IMR-90 (cell line): ENCODE measurements at regions not wholly inside any gene's neighbourhood (a gene's known extent, or its start where the extent isn't known, plus 50 kb on each side); places are given as distances from the start of the nearest gene placed in this dataset.

Experiments
- ATAC-seq: fragments of 200-7000 bp; cut with Tn5 transposase; 2 replicates; pipeline ENCODE4 v1.9.1; 2020; ENCODE audit warnings: low read depth, mild to moderate bottlenecking, moderate library complexity
- BruUV-seq: library from RNA; stranded (reverse); fragments of 400-500 nt; replicated peaks from 2 replicates; lab custom pipeline; 2021; lab: Mats Ljungman, UMichigan
- CTCF ChIA-PET: fragments of 300-600 bp; formaldehyde crosslinking; extraction: SDS; loops from one replicate; lab custom pipeline; 2021; ENCODE audit warnings: antibody characterized with exemption; lab: Yijun Ruan, JAX
- POLR2A ChIA-PET: fragments of 300-600 bp; sonication (Branson Sonifier 250); formaldehyde crosslinking; loops from one replicate; lab custom pipeline; 2022; ENCODE audit warnings: antibody characterized with exemption; ENCODE audit not compliant: unreplicated experiment; lab: Charles Lee
- DNase-seq: peaks from one replicate; pipeline ENCODE4 v3.0.0; 2013
- H2AFZ ChIP-seq: replicated peaks from 2 replicates; pipeline ENCODE3; 2013; ENCODE audit warnings: low read length, mild to moderate bottlenecking; ENCODE audit not compliant: poor library complexity
- H2AK5ac ChIP-seq: 2 replicates; pipeline ENCODE4 v1.6.1; 2013; ENCODE audit warnings: low read depth, low read length, inconsistent platforms
- H2AK9ac ChIP-seq: replicated peaks from 2 replicates; pipeline ENCODE3; 2013; ENCODE audit warnings: mild to moderate bottlenecking, low read depth, low read length, moderate library complexity; ENCODE audit not compliant: poor library complexity
- H2BK120ac ChIP-seq: 2 replicates; pipeline ENCODE4 v1.6.1; 2013; ENCODE audit warnings: low read depth, low read length, inconsistent platforms
- H2BK15ac ChIP-seq: 3 replicates; pipeline ENCODE4 v1.6.1; 2013; ENCODE audit warnings: low read depth, low read length, inconsistent platforms
- H2BK20ac ChIP-seq: 2 replicates; pipeline ENCODE4 v1.6.1; 2013; ENCODE audit warnings: low read depth, mild to moderate bottlenecking, inconsistent platforms, low read length, moderate library complexity
- H2BK5ac ChIP-seq: 2 replicates; pipeline ENCODE4 v1.6.1; 2013; ENCODE audit warnings: mild to moderate bottlenecking, low read depth, low read length, inconsistent platforms; ENCODE audit not compliant: poor library complexity, severe bottlenecking
- H3K14ac ChIP-seq: replicated peaks from 2 replicates; pipeline ENCODE4 v1.6.1; 2013; ENCODE audit warnings: low read depth, low read length, inconsistent platforms
- H3K18ac ChIP-seq: 2 replicates; pipeline ENCODE4 v1.6.1; 2013; ENCODE audit warnings: low read depth, low read length, control low read depth
- H3K23ac ChIP-seq: 2 replicates; pipeline ENCODE4 v1.6.1; 2013; ENCODE audit warnings: low read depth, low read length, inconsistent platforms
- H3K27ac ChIP-seq: 2 replicates; pipeline ENCODE4 v1.5.1; 2013; ENCODE audit warnings: mild to moderate bottlenecking, control low read depth, low read length; ENCODE audit not compliant: insufficient read depth
- H3K27me3 ChIP-seq: 2 replicates; pipeline ENCODE4 v1.6.1; 2013; ENCODE audit warnings: low read length; ENCODE audit not compliant: control insufficient read depth, insufficient read depth
- H3K36me3 ChIP-seq: 2 replicates; pipeline ENCODE4 v1.6.1; 2013; ENCODE audit warnings: low read length, mixed read lengths; ENCODE audit not compliant: control insufficient read depth, insufficient read depth
- H3K4ac ChIP-seq: 2 replicates; pipeline ENCODE4 v1.6.1; 2013; ENCODE audit warnings: low read depth, low read length, inconsistent platforms
- H3K4me1 ChIP-seq: 2 replicates; pipeline ENCODE4 v1.6.1; 2013; ENCODE audit warnings: low read length, mixed read lengths; ENCODE audit not compliant: control insufficient read depth, insufficient read depth
- H3K4me2 ChIP-seq: 2 replicates; pipeline ENCODE4 v1.6.1; 2013; ENCODE audit warnings: low read depth, mild to moderate bottlenecking, control low read depth, low read length, moderate library complexity
- H3K4me3 ChIP-seq: 2 replicates; pipeline ENCODE4 v1.5.1; 2013; ENCODE audit warnings: low read depth, mild to moderate bottlenecking, control low read depth, low read length, moderate library complexity; ENCODE audit not compliant: insufficient read depth
- H3K56ac ChIP-seq: 2 replicates; pipeline ENCODE4 v1.6.1; 2013; ENCODE audit warnings: low read length, inconsistent platforms; ENCODE audit not compliant: insufficient read depth; ENCODE audit errors: extremely low read depth
- H3K79me1 ChIP-seq, 2 experiments: 2 replicates each; pipeline ENCODE4 v1.6.1; 2013; ENCODE audit warnings: low read length in 2 of 2, inconsistent platforms in 1 of 2, low read depth in 1 of 2
- H3K9ac ChIP-seq: 2 replicates; pipeline ENCODE4 v1.6.1; 2013; ENCODE audit warnings: low read depth, low read length, control low read depth
- H3K9me1 ChIP-seq: 2 replicates; pipeline ENCODE4 v1.6.1; 2013; ENCODE audit warnings: low read length, inconsistent platforms; ENCODE audit not compliant: insufficient read depth
- H3K9me3 ChIP-seq: 2 replicates; pipeline ENCODE4 v1.6.1; 2013; ENCODE audit warnings: low read length; ENCODE audit not compliant: control insufficient read depth, insufficient read depth
- H4K20me1 ChIP-seq: 2 replicates; pipeline ENCODE4 v1.6.1; 2013; ENCODE audit warnings: low read length, inconsistent platforms; ENCODE audit not compliant: insufficient read depth
- H4K5ac ChIP-seq: 2 replicates; pipeline ENCODE4 v1.6.1; 2013; ENCODE audit warnings: mild to moderate bottlenecking, low read depth, low read length, control low read depth
- H4K8ac ChIP-seq, 2 experiments: 2 replicates each; pipeline ENCODE4 v1.6.1; 2013; ENCODE audit warnings: low read depth in 2 of 2, low read length in 2 of 2, control low read depth in 1 of 2, inconsistent platforms in 1 of 2
- H4K91ac ChIP-seq: 2 replicates; pipeline ENCODE4 v1.6.1; 2013; ENCODE audit warnings: low read depth, low read length, inconsistent platforms; ENCODE audit not compliant: insufficient read depth
- BHLHE40 ChIP-seq: fragments of 150-350 bp; IDR thresholded peaks from 2 replicates; pipeline ENCODE4 v1.6.1; 2016; ENCODE audit warnings: mild to moderate bottlenecking, low read depth, low read length
- FOS ChIP-seq: fragments of 150-350 bp; IDR thresholded peaks from 2 replicates; pipeline ENCODE4 v1.6.1; 2016; ENCODE audit warnings: low read depth, low read length
- MAFK ChIP-seq: IDR thresholded peaks from 2 replicates; pipeline ENCODE4 v1.6.1; 2012; ENCODE audit warnings: low read depth, low read length, improper control_type of control experiment
- NFE2L2 ChIP-seq: fragments of 150-350 bp; IDR thresholded peaks from 2 replicates; pipeline ENCODE4 v1.6.1; 2016; ENCODE audit warnings: low read depth, mild to moderate bottlenecking, low read length
- POLR2A ChIP-seq: IDR thresholded peaks from 2 replicates; pipeline ENCODE4 v1.6.1; 2012; ENCODE audit warnings: mild to moderate bottlenecking, low read depth, low read length
- RAD21 ChIP-seq: IDR thresholded peaks from 2 replicates; pipeline ENCODE4 v1.6.1; 2012; ENCODE audit warnings: low read length, improper control_type of control experiment
- RCOR1 ChIP-seq: IDR thresholded peaks from 2 replicates; pipeline ENCODE4 v1.6.1; 2012; ENCODE audit warnings: mild to moderate bottlenecking, low read length, improper control_type of control experiment; ENCODE audit not compliant: insufficient replicate concordance
- RFX5 ChIP-seq: IDR thresholded peaks from 2 replicates; pipeline ENCODE4 v1.8.0; 2012; ENCODE audit warnings: low read depth, mild to moderate bottlenecking, low read length, moderate library complexity
- WGBS, 2 experiments: methylation state at CpG; one replicate each; pipeline versions ENCODE4 v1.1.5 to v1.1.7; 2013; ENCODE audit warnings: missing lambda C conversion rate in 2 of 2; ENCODE audit not compliant: insufficient read length in 1 of 2; ENCODE audit errors: extremely low coverage in 2 of 2; 5-methylcytosine and 5-hydroxymethylcytosine counted together
- dilution Hi-C: fragments of 300-500 bp; cut with HindIII; formaldehyde crosslinking; loops from one replicate; pipeline ENCODE4 v1.14.3; 2018; ENCODE audit warnings: low sequenced_read_pairs; ENCODE audit not compliant: unreplicated experiment
- in situ Hi-C: fragments of 300-500 bp; cut with MboI; formaldehyde crosslinking; loops from 3 replicates; pipeline ENCODE4 v1.14.3; 2019; ENCODE audit warnings: low sequenced_read_pairs, inconsistent platforms, mixed read lengths
- intact Hi-C: fragments of 100-400 bp; cut with micrococcal nuclease; formaldehyde crosslinking; loops from 2 replicates; pipeline ENCODE4 v1.10.0; 2022
- TF ChIP-seq, protein P1 (sequence below): fragments of 150-350 bp; IDR thresholded peaks from 2 replicates; pipeline ENCODE4 v1.6.1; 2016; ENCODE audit warnings: low read depth, mild to moderate bottlenecking, low read length, moderate library complexity, borderline replicate concordance
- TF ChIP-seq, protein P2 (sequence below): conservative IDR thresholded peaks from 2 replicates; pipeline ENCODE4 v1.5.1; 2012; ENCODE audit warnings: mild to moderate bottlenecking, low read depth, low read length, improper control_type of control experiment

DNA sequence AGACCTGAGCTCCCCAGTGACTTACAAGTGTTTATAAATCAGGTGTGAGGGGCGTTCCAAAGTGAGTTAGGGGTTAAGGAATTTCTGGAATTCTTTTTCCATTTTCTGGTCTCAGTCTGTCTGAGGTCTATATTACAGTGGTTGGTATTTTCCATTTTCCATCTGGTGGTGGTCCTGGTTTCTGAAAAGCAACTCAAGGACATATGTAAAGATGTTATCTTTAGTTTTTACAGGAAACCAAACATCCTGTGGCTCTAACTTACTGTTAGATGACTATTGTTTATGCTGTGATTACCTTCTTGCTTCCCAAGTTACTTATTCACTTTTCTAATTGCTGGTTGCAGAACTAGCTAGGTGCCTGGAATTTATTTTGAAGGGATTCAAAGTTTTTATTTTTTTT is 53.5 kb upstream of the IL21 start:
- intact Hi-C loops: no loop called here
- CTCF ChIA-PET: interaction anchor here (0.8 kb wide), 1 partner anchor 376 kb away, joined by 3 read pairs; no protein-coding TSS in a partner anchor

More for the DNA sequence above, 53.5 kb upstream of the IL21 start:
- TF ChIP-seq, protein P1, sequence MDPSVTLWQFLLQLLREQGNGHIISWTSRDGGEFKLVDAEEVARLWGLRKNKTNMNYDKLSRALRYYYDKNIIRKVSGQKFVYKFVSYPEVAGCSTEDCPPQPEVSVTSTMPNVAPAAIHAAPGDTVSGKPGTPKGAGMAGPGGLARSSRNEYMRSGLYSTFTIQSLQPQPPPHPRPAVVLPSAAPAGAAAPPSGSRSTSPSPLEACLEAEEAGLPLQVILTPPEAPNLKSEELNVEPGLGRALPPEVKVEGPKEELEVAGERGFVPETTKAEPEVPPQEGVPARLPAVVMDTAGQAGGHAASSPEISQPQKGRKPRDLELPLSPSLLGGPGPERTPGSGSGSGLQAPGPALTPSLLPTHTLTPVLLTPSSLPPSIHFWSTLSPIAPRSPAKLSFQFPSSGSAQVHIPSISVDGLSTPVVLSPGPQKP: no peak
- TF ChIP-seq, protein P2, sequence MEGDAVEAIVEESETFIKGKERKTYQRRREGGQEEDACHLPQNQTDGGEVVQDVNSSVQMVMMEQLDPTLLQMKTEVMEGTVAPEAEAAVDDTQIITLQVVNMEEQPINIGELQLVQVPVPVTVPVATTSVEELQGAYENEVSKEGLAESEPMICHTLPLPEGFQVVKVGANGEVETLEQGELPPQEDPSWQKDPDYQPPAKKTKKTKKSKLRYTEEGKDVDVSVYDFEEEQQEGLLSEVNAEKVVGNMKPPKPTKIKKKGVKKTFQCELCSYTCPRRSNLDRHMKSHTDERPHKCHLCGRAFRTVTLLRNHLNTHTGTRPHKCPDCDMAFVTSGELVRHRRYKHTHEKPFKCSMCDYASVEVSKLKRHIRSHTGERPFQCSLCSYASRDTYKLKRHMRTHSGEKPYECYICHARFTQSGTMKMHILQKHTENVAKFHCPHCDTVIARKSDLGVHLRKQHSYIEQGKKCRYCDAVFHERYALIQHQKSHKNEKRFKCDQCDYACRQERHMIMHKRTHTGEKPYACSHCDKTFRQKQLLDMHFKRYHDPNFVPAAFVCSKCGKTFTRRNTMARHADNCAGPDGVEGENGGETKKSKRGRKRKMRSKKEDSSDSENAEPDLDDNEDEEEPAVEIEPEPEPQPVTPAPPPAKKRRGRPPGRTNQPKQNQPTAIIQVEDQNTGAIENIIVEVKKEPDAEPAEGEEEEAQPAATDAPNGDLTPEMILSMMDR: no peak
- TF ChIP-seq FOS: no peak
- no peak for TF ChIP-seq RCOR1
- TF ChIP-seq BHLHE40: no peak
- TF ChIP-seq RAD21: no peak
- TF ChIP-seq MAFK: no peak
- TF ChIP-seq NFE2L2: no peak
- no peak for TF ChIP-seq POLR2A
- TF ChIP-seq RFX5: no peak
- Histone ChIP-seq H2BK20ac (peak overlapping the region; percentile 78; the same call in 1 of the 2 replicates), H2BK120ac (no peak overlapping the region), H4K5ac (no peak overlapping the region), H3K4ac (peak overlapping the region; percentile 67; the same call in 1 of the 2 replicates), H3K27ac (no peak overlapping the region), H2AK5ac (no peak overlapping the region), H3K56ac (no peak overlapping the region), H4K20me1 (no peaks in the 10 kb centered on the region), H4K91ac (no peak overlapping the region), H3K23ac (0 out of 2 replicates have a peak overlapping the region, but pooled peaks have one; percentile 19), H3K4me3 (no peak overlapping the region), H3K14ac (peak overlapping the region; percentile 66; the same call in 1 of the 2 replicates), H3K4me2 (no peak overlapping the region), H3K9me3 (no peaks in the 10 kb centered on the region), H4K8ac (no peak overlapping the region), H2BK5ac (no peak overlapping the region), H3K36me3 (no peaks in the 10 kb centered on the region), H3K9ac (no peak overlapping the region), H3K27me3 (no peaks in the 10 kb centered on the region), H2AFZ (no peak overlapping the region), H2AK9ac (no peak overlapping the region), H3K9me1 (peaks cover 3% of the 10 kb centered on the region; the same call in 1 of the 2 replicates), H2BK15ac (0 out of 3 replicates have a peak overlapping the region, but pooled peaks have one; percentile 28), H3K18ac (no peak overlapping the region), H3K4me1 (peaks cover 3% of the 10 kb centered on the region; the same call in 1 of the 2 replicates), H3K79me1 (no peaks in the 10 kb centered on the region)
- BruUV-seq: no TSS peak
- no CpG with 5 or more reads among the region's 1 CpG for WGBS, 2 experiments
- ATAC-seq (no peak), DNase-seq (no peak)
- POLR2A ChIA-PET: no interaction called here
- in situ Hi-C loops: no loop called here
- dilution Hi-C loops: no loop called here
